ENCODE measurements at regions not wholly inside any gene's neighbourhood (a gene's known extent, or its start where the extent isn't known, plus 50 kb on each side); places are given as distances from the start of the nearest gene placed in this dataset.
A peak's percentile ranks its signal among the peaks of the same experiment; 100 is the strongest.

- H3K27me3 ChIP-seq, result no peaks in the 10 kb centered on the region
- H3K9me3 ChIP-seq, result no peaks in the 10 kb centered on the region
- H3K4me3 ChIP-seq, result no peak overlapping the region
- intact Hi-C loops (cut with DNase I), result loop anchor here (5.0 kb wide), 1 partner anchor 36 kb away; no protein-coding TSS in a partner anchor
- H3K36me3 ChIP-seq, result no peaks in the 10 kb centered on the region
- peak in 1 of 2 donors; percentile 82 for DNase-seq (ENCODE audit: extremely low spot score in 2 of 2)
- peak overlapping the region; percentile 91 for H3K27ac ChIP-seq
- H3K4me1 ChIP-seq, result peaks cover 90% of the 10 kb centered on the region
- no peak for TF ChIP-seq CTCF (IDR thresholded peaks at IDR 0.05)
- TF ChIP-seq POLR2AphosphoS5 (IDR thresholded peaks at IDR 0.05; ENCODE audit: insufficient read depth in 1 of 2, low read depth in 1 of 2), result no peak
- TF ChIP-seq POLR2A (IDR thresholded peaks at IDR 0.05), result no peak
Observed at GRCh38 chr1:203405703-203406438, 54.9 kb upstream of the FMOD start.

- Histone ChIP-seq H3K9me3 (no peaks in the 10 kb centered on the region), H3K4me3 (no peak overlapping the region), H3K4me1 (peaks cover 84% of the 10 kb centered on the region), H3K27ac (peak overlapping the region; percentile 91), H3K27me3 (no peaks in the 10 kb centered on the region), H3K36me3 (no peaks in the 10 kb centered on the region)
- no peak for TF ChIP-seq POLR2A (IDR thresholded peaks at IDR 0.05)
- TF ChIP-seq CTCF (IDR thresholded peaks at IDR 0.05), result no peak
- peak; percentile 45 to 67 for TF ChIP-seq POLR2AphosphoS5 (IDR thresholded peaks at IDR 0.05; ENCODE audit: insufficient read depth in 1 of 2, low read depth in 1 of 2)
- DNase-seq (ENCODE audit: extremely low spot score in 2 of 2), result peak in 1 of 2 donors; percentile 87
- intact Hi-C loops (cut with DNase I), result loop anchor here (5.0 kb wide), 1 partner anchor 36 kb away; no protein-coding TSS in a partner anchor
Observed at GRCh38 chr1:203406446-203407045, 55.6 kb upstream of the FMOD start.

- TF ChIP-seq POLR2AphosphoS5 (IDR thresholded peaks at IDR 0.05; ENCODE audit: insufficient read depth in 1 of 2, low read depth in 1 of 2) (no peak), POLR2A (IDR thresholded peaks at IDR 0.05) (no peak), CTCF (IDR thresholded peaks at IDR 0.05) (no peak)
- peaks cover 76% of the 10 kb centered on the region for H3K4me1 ChIP-seq
- intact Hi-C loops (cut with DNase I), result loop anchor here (5.0 kb wide), 1 partner anchor 35 kb away; no protein-coding TSS in a partner anchor
Observed at GRCh38 chr1:203407296-203407695, 56.4 kb upstream of the FMOD start.

GRCh38 chr1:203408486-203409481, 57.9 kb upstream of the FMOD start:
- Histone ChIP-seq H3K4me3 (no peak overlapping the region), H3K27me3 (no peaks in the 10 kb centered on the region), H3K9me3 (no peaks in the 10 kb centered on the region), H3K4me1 (peaks cover 63% of the 10 kb centered on the region), H3K36me3 (no peaks in the 10 kb centered on the region), H3K27ac (peak overlapping the region; percentile 91)
- no peak for TF ChIP-seq CTCF (IDR thresholded peaks at IDR 0.05)
- TF ChIP-seq POLR2AphosphoS5 (IDR thresholded peaks at IDR 0.05; ENCODE audit: insufficient read depth in 1 of 2, low read depth in 1 of 2), result peak; percentile 85 to 87
- intact Hi-C loops (cut with DNase I), result loop anchor here (5.0 kb wide), 1 partner anchor 34 kb away; no protein-coding TSS in a partner anchor
- DNase-seq (ENCODE audit: extremely low spot score in 2 of 2), result peak in 1 of 2 donors; percentile 93

More at GRCh38 chr1:203407296-203407695, 56.4 kb upstream of the FMOD start:
- Histone ChIP-seq H3K27me3 (no peaks in the 10 kb centered on the region), H3K27ac (peak overlapping the region; percentile 91), H3K36me3 (no peaks in the 10 kb centered on the region), H3K9me3 (no peaks in the 10 kb centered on the region), H3K4me3 (no peak overlapping the region)
- peak in 1 of 2 donors; percentile 56 for DNase-seq (ENCODE audit: extremely low spot score in 2 of 2)

Measured in vagina (tissue), 2 donors.